K562 (cell line): ENCODE measurements at regions not wholly inside any gene's neighbourhood (a gene's known extent, or its start where the extent isn't known, plus 50 kb on each side); places are given as distances from the start of the nearest gene placed in this dataset.
"Not testable (repeated sequence)": the region's sequence is repeated elsewhere in the genome, so short reads cannot be mapped to it uniquely, and the experiment has no call there.

Experiments
- ATAC-seq: fragments of 200-7000 bp; cut with Tn5 transposase; 3 replicates; pipeline ENCODE4 v1.9.1; 2020; ENCODE audit warnings: moderate library complexity
- BruUV-seq: library from RNA; stranded (reverse); fragments of 400-500 nt; replicated peaks from 2 replicates; lab custom pipeline; 2021; lab: Mats Ljungman, UMichigan
- CTCF ChIA-PET: fragments of 300-600 bp; formaldehyde crosslinking; extraction: SDS; loops from one replicate; lab custom pipeline; 2021; ENCODE audit warnings: low intra/inter-chr PET ratio; lab: Yijun Ruan, JAX
- POLR2A ChIA-PET: fragments of 300-600, 350-650 bp; sonication (Branson Sonifier 250); formaldehyde crosslinking; extraction: SDS; loops from one replicate; lab custom pipeline; 2021; ENCODE audit warnings: antibody characterized with exemption, inconsistent platforms; lab: Yijun Ruan, JAX
- DNase-seq, 4 experiments: peaks; one replicate each; pipeline versions ENCODE4 v3.0.0 to v3.0.0-alpha.2; 2011 to 2018; ENCODE audit warnings: low spot score in 3 of 4, mixed read lengths in 3 of 4; ENCODE audit errors: extremely low read depth in 1 of 4
- FAIRE-seq: peaks from 2 replicates; lab custom pipeline; 2011; peaks lifted over from hg19 to GRCh38; lab: Jason Lieb, UNC
- H2AFZ ChIP-seq: 2 replicates; pipeline ENCODE4 v1.6.0; 2011; ENCODE audit warnings: low read depth, low read length, control low read depth, inconsistent platforms
- H3K27ac ChIP-seq: fragments of 200-600 bp; 3 replicates; pipeline ENCODE4 v1.8.0; 2011; ENCODE audit warnings: low read depth, mild to moderate bottlenecking, control low read depth, inconsistent platforms, low read length, moderate library complexity, mixed read lengths; ENCODE audit errors: extremely low read depth
- H3K27me3 ChIP-seq, 2 experiments: fragments of 300-600 bp in 1 of 2; 2 replicates in 1 of 2; 3 replicates in 1 of 2; pipeline versions ENCODE4 v1.6.0 to v1.8.0; 2011; ENCODE audit warnings: inconsistent platforms in 2 of 2, low read length in 2 of 2, mild to moderate bottlenecking in 1 of 2, mixed read lengths in 1 of 2, moderate library complexity in 1 of 2; ENCODE audit not compliant: control insufficient read depth in 2 of 2, insufficient read depth in 2 of 2
- H3K36me3 ChIP-seq: fragments of 300-600 bp; 3 replicates; pipeline ENCODE4 v1.8.0; 2011; ENCODE audit warnings: mild to moderate bottlenecking, low read length, inconsistent platforms; ENCODE audit not compliant: control insufficient read depth, insufficient read depth
- H3K4me1 ChIP-seq, 2 experiments: fragments of 200-600 bp in 1 of 2; replicated peaks in 1 of 2; 2 replicates in 1 of 2; 3 replicates in 1 of 2; pipeline versions ENCODE4 v1.5.1 to v1.8.0; 2011; ENCODE audit warnings: inconsistent platforms in 2 of 2, low read length in 2 of 2, mild to moderate bottlenecking in 1 of 2, mixed read lengths in 1 of 2, moderate library complexity in 1 of 2; ENCODE audit not compliant: control insufficient read depth in 2 of 2, insufficient read depth in 2 of 2
- H3K4me2 ChIP-seq: 2 replicates; pipeline ENCODE4 v1.6.1; 2011; ENCODE audit warnings: low read length, control low read depth, inconsistent platforms, mixed read lengths; ENCODE audit not compliant: insufficient read depth
- H3K4me3 ChIP-seq: fragments of 200-600 bp; sonication (generic), shearing (Covaris generic); 2 replicates; pipeline ENCODE4 v1.5.1; 2016; ENCODE audit warnings: control low read depth, inconsistent platforms
- H3K79me2 ChIP-seq: fragments of 200-600 bp; 3 replicates; pipeline ENCODE4 v1.8.0; 2011; ENCODE audit warnings: low read length, inconsistent platforms; ENCODE audit not compliant: control insufficient read depth, insufficient read depth
- H3K9ac ChIP-seq, 2 experiments: 2 replicates each; pipeline versions ENCODE4 v1.6.0 to v1.6.1; 2011; ENCODE audit warnings: low read depth in 2 of 2, low read length in 2 of 2, control low read depth in 1 of 2, inconsistent platforms in 1 of 2, mild to moderate bottlenecking in 1 of 2, mixed read lengths in 1 of 2; ENCODE audit not compliant: insufficient read depth in 1 of 2
- H3K9me1 ChIP-seq: one replicate; pipeline ENCODE4 v1.6.0; 2011; ENCODE audit warnings: inconsistent platforms, mild to moderate bottlenecking, low read length, moderate library complexity; ENCODE audit not compliant: control insufficient read depth, insufficient read depth
- H3K9me3 ChIP-seq: replicated peaks from 2 replicates; pipeline ENCODE4 v1.5.1; 2011; ENCODE audit warnings: low read depth, low read length, inconsistent platforms; ENCODE audit not compliant: control insufficient read depth, insufficient read depth
- H4K20me1 ChIP-seq: replicated peaks from 2 replicates; pipeline ENCODE4 v1.6.1; 2011; ENCODE audit warnings: low read length, inconsistent platforms, mixed read lengths; ENCODE audit not compliant: control insufficient read depth, insufficient read depth
- WGBS: fragments of 100-300 bp; shearing (Covaris generic); methylation state at CpG from one replicate; pipeline ENCODE4 v1.1.6; 2016; ENCODE audit warnings: low coverage, mixed read lengths; ENCODE audit not compliant: insufficient coverage; ENCODE audit errors: missing lambda C conversion rate; 5-methylcytosine and 5-hydroxymethylcytosine counted together
- in situ Hi-C: fragments of 300-500 bp; cut with MboI; formaldehyde crosslinking; loops from 4 replicates; pipeline ENCODE4 v1.15.0; 2018; ENCODE audit warnings: inconsistent platforms, mixed read lengths
- intact Hi-C: fragments of 100-400 bp; cut with micrococcal nuclease; formaldehyde crosslinking; loops from 2 replicates; pipeline ENCODE4 v1.14.2; 2022

- H3K36me3 ChIP-seq, in situ Hi-C loops, H3K27me3 ChIP-seq, H3K4me1 ChIP-seq, DNase-seq, H3K9me3 ChIP-seq, H3K4me3 ChIP-seq, H4K20me1 ChIP-seq, CTCF ChIA-PET, FAIRE-seq, H3K4me2 ChIP-seq, BruUV-seq, H3K9me1 ChIP-seq, POLR2A ChIA-PET, H3K79me2 ChIP-seq, H3K9ac ChIP-seq, H3K27ac ChIP-seq, intact Hi-C loops, H2AFZ ChIP-seq: not testable (repeated sequence)
- WGBS = 60% methylated on average over 2 of the region's 10 CpGs
- peak; percentile 74 for ATAC-seq
Observed at GRCh38 chr1:206335875-206336846, 132.8 kb downstream of the SRGAP2 start.

GRCh38 chr1:206337024-206337423, 133.3 kb upstream of the IKBKE start:
- H3K9me1 ChIP-seq, H2AFZ ChIP-seq, H3K9ac ChIP-seq, FAIRE-seq, H3K36me3 ChIP-seq, H3K4me1 ChIP-seq, ATAC-seq, CTCF ChIA-PET, POLR2A ChIA-PET, in situ Hi-C loops, BruUV-seq, H3K4me3 ChIP-seq, H4K20me1 ChIP-seq, H3K4me2 ChIP-seq, H3K79me2 ChIP-seq, DNase-seq, H3K27ac ChIP-seq, intact Hi-C loops, H3K27me3 ChIP-seq, H3K9me3 ChIP-seq: not testable (repeated sequence)
- whole genome bisulfite sequencing = 80% methylated on average over 1 of the region's 4 CpGs

- FAIRE-seq, in situ Hi-C loops, H3K9ac ChIP-seq, ATAC-seq, intact Hi-C loops, H3K79me2 ChIP-seq, BruUV-seq, H4K20me1 ChIP-seq, POLR2A ChIA-PET, H3K27me3 ChIP-seq, H3K9me3 ChIP-seq, H3K4me3 ChIP-seq, H3K9me1 ChIP-seq, CTCF ChIA-PET, H3K4me2 ChIP-seq, H2AFZ ChIP-seq, H3K4me1 ChIP-seq, H3K36me3 ChIP-seq, DNase-seq, H3K27ac ChIP-seq: not testable (repeated sequence)
- WGBS = 5% methylated on average over 2 of the region's 2 CpGs
Observed at GRCh38 chr1:206350493-206351275, 119.6 kb upstream of the IKBKE start.
